H1 (cell line): ENCODE measurements at regions not wholly inside any gene's neighbourhood (a gene's known extent, or its start where the extent isn't known, plus 50 kb on each side); places are given as distances from the start of the nearest gene placed in this dataset.

Experiments
- CTCF ChIP-seq, 3 experiments: IDR thresholded peaks; 1 replicate in 2 of 3; 2 replicates in 1 of 3; pipeline versions ENCODE4 v1.5.1 to v1.6.1; 2011; ENCODE audit warnings: low read length in 3 of 3, mild to moderate bottlenecking in 3 of 3, inconsistent platforms in 2 of 3, low read depth in 1 of 3, moderate library complexity in 1 of 3; ENCODE audit not compliant: insufficient read depth in 1 of 3; ENCODE audit errors: control extremely low read depth in 1 of 3
- EP300 ChIP-seq, 2 experiments: IDR thresholded peaks; 1 replicate in 1 of 2; 2 replicates in 1 of 2; pipeline ENCODE4 v1.6.1; 2011 to 2012; ENCODE audit warnings: low read depth in 2 of 2, low read length in 2 of 2, mild to moderate bottlenecking in 2 of 2, borderline replicate concordance in 1 of 2, inconsistent platforms in 1 of 2, moderate library complexity in 1 of 2
- KDM1A ChIP-seq: fragments of 200-600, 300-600 bp; sonication (generic); IDR thresholded peaks from 2 replicates; pipeline ENCODE4 v1.7.1; 2016; ENCODE audit warnings: mild to moderate bottlenecking, low read length, borderline replicate concordance
- POU5F1 ChIP-seq: IDR thresholded peaks from 2 replicates; pipeline ENCODE4 v1.6.1; 2011; ENCODE audit warnings: low read depth, mild to moderate bottlenecking, low read length, moderate library complexity
- TCF12 ChIP-seq: IDR thresholded peaks from 2 replicates; pipeline ENCODE4 v1.6.1; 2011; ENCODE audit warnings: low read depth, mild to moderate bottlenecking, low read length

DNA sequence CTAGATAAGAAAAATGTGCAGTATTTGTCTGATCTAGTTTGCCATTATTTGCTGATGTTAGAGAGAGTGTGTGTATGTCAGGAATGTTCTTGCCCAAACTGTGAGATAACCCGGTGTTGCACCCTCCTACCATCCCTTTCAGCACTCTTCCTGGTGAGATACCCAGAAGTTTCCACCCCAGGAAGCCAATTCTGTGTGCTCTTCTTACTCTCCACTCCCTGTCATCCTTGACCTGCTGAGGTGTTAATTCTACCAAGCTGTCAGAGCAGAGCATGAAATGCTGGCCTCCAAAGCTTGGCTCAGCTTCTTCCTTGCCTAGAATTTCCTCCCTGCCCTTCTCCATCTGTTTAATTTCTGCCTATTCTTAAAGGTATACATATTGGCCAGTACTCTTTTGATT lies 237.3 kb upstream of the CNR1 start (continued):
- no peak for TF ChIP-seq EP300 (IDR thresholded peaks at IDR 0.05; ENCODE audit: borderline replicate concordance in 1 of 2, low read depth in 2 of 2, low read length in 2 of 2)
- TF ChIP-seq POU5F1, result no peak
- TF ChIP-seq KDM1A, result no peak
- no peak for TF ChIP-seq CTCF (IDR thresholded peaks at IDR 0.05; ENCODE audit: control extremely low read depth in 1 of 3, insufficient read depth in 1 of 3, low read depth in 1 of 3, low read length in 3 of 3)
- no peak for TF ChIP-seq TCF12
- TF ChIP-seq, all 59 proteins: peak for 0
